ENCODE measurements at regions not wholly inside any gene's neighbourhood (a gene's known extent, or its start where the extent isn't known, plus 50 kb on each side); places are given as distances from the start of the nearest gene placed in this dataset.
A peak's percentile ranks its signal among the peaks of the same experiment; 100 is the strongest.

- no peak for DNase-seq (ENCODE audit: low read depth in 1 of 2, low spot score in 1 of 2)
- TF ChIP-seq JUND (IDR thresholded peaks at IDR 0.05; ENCODE audit: low read depth) = no peak
- in situ Hi-C loops (cut with HindIII; ENCODE audit: low pct_unique_long_range_greater_than_20kb, low sequenced_read_pairs) = no loop called here
Measured at GRCh38 chr22:47457509-47458300, 695.3 kb downstream of the TBC1D22A start.

DNA sequence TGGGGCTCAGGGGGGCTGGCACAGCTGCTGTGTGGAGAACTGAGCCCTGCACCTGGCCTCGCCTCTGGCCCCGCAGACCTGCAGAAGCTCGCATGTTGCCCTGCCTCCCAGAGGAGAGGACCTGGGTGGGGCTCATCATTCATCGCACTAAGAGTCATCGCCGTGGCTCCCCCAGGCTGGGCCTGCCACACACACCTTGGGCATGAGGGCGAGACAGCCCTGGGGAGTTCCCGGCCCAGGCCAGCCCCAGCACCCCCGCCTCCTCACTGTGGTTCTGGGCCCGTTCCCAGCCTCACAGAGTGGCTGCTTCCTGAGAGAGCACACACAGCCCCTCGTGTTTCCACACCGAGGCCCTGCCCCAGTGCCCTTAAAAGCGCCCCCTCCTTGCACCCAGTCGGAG is 694.6 kb downstream of the TBC1D22A start:
- in situ Hi-C loops (cut with HindIII; ENCODE audit: low pct_unique_long_range_greater_than_20kb, low sequenced_read_pairs) = no loop called here
- no peak for TF ChIP-seq JUND (IDR thresholded peaks at IDR 0.05; ENCODE audit: low read depth)
- DNase-seq (ENCODE audit: low read depth in 1 of 2, low spot score in 1 of 2) = no peak

GRCh38 chr22:47456031-47456430 is 693.6 kb downstream of the TBC1D22A start:
- TF ChIP-seq JUND (IDR thresholded peaks at IDR 0.05; ENCODE audit: low read depth) = no peak
- no peak for DNase-seq (ENCODE audit: low read depth in 1 of 2, low spot score in 1 of 2)
- in situ Hi-C loops (cut with HindIII; ENCODE audit: low pct_unique_long_range_greater_than_20kb, low sequenced_read_pairs) = no loop called here

GRCh38 chr22:47453049-47453448 is 690.6 kb downstream of the TBC1D22A start:
- DNase-seq (ENCODE audit: low read depth in 1 of 2, low spot score in 1 of 2) = no peak
- in situ Hi-C loops (cut with HindIII; ENCODE audit: low pct_unique_long_range_greater_than_20kb, low sequenced_read_pairs) = no loop called here
- no peak for TF ChIP-seq JUND (IDR thresholded peaks at IDR 0.05; ENCODE audit: low read depth)

DNA sequence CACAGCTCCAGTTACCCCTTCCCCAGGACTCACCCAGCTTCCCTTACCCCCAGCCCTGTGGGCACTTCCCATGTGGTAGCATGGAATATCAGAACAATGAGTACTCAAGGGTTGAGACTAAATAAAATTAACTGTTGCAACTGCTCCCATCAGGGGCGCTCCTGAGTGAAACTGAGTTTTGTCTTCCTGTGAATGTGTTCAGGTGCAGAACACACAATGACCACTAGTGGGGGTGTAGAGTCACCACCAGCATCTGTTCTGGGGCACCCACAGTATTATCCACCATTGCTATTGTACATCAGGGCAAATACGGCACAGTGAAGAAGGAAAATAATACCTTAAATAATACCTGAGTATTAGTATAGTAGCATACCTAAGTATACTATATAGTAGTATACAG is 689.7 kb downstream of the TBC1D22A start:
- peak; percentile 15 to 45 for DNase-seq (ENCODE audit: low read depth in 1 of 2, low spot score in 1 of 2)
- in situ Hi-C loops (cut with HindIII; ENCODE audit: low pct_unique_long_range_greater_than_20kb, low sequenced_read_pairs) = no loop called here
- TF ChIP-seq JUND (IDR thresholded peaks at IDR 0.05; ENCODE audit: low read depth) = no peak

- TF ChIP-seq JUND (IDR thresholded peaks at IDR 0.05; ENCODE audit: low read depth) = no peak
- in situ Hi-C loops (cut with HindIII; ENCODE audit: low pct_unique_long_range_greater_than_20kb, low sequenced_read_pairs) = no loop called here
- no peak for DNase-seq (ENCODE audit: low read depth in 1 of 2, low spot score in 1 of 2)
Measured at GRCh38 chr22:47450876-47451475, 688.5 kb downstream of the TBC1D22A start.

DNA sequence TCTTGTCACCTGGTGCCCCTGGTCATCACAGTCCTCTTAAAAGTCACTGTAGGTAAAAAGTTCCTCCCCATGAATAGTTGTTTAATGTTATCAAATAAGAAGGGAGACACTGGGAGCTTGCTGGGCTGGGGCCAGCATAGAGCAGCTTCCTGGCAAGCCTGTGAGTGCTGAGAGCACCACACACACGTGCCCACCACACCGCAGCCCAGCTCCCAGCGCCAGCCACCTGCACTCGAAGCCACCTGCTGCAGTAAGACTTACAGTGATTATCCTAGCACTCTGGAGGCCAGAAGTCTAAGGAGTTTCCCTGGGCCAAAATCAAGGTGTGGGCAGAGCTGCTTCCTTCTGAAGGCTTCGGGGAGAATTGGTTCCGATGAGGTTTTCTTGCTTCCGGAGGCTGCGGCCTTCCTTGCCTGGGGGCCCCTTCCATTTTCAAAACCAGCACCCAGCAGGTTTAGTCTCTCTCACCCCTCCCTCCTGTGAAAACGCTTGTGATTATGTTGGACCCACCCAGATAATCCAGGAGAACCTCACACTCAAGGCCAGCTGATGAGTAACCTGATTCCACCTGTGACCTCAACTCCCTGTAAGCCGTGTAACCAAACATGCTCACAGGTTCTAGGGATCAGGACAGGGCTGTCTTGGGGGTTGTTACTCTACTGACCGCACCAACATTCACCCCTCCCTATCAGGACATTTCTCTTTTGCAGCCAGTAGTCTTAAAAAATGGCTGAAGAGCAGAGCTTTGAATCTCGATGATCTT is 687.2 kb downstream of the TBC1D22A start:
- DNase-seq (ENCODE audit: low read depth in 1 of 2, low spot score in 1 of 2) = no peak
- TF ChIP-seq JUND (IDR thresholded peaks at IDR 0.05; ENCODE audit: low read depth) = no peak
- in situ Hi-C loops (cut with HindIII; ENCODE audit: low pct_unique_long_range_greater_than_20kb, low sequenced_read_pairs) = no loop called here

DNA sequence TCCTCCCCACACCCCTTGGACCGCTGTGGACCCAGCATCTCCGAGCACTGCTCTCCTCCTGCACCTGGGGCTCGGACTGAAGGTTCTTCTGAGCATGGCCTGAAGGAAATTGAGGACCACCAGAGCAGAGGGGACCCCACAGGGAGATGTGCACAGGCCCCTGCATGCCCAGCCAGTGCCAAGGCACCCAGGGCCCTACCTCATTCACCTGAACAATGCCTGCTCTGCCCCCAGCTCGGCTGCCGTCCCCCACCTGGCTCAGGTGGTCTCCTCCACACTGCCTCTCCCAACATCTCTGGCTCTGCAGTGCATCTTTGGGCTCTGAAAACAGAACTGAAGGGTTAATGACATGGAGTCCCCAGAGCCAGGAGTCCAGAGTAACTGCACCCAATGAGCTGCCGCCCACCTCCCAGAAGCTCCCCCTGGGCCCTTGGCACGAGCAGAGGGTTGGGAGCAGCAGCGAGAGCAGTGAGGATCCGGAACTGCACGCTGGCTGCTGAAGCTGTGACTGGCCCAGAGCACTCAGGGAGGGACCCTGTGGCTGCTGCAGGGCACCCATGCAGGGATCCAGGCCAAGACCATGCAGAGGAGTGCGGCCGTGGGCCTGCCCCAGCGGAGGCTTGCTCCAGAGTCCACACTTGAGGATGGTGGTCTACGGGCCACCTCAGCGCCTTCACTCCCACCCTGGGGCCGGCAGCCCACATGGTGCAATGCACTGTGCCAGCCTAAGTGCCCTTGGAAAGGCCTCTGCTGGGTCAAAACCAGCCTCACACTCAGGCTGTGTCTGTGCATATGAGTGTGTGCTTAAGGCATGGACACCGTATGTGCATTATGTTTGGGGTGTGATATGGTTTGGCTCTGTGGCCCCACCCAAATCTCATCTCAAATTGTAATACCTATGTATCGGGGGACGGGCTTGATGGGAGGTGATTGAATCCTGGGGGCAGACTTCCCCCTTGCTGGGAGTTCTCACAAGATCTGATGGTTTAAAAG is 686.1 kb downstream of the TBC1D22A start:
- TF ChIP-seq JUND (IDR thresholded peaks at IDR 0.05; ENCODE audit: low read depth) = no peak
- in situ Hi-C loops (cut with HindIII; ENCODE audit: low pct_unique_long_range_greater_than_20kb, low sequenced_read_pairs) = no loop called here
- no peak for DNase-seq (ENCODE audit: low read depth in 1 of 2, low spot score in 1 of 2)

GRCh38 chr22:47446821-47447810 is 684.7 kb downstream of the TBC1D22A start:
- in situ Hi-C loops (cut with HindIII; ENCODE audit: low pct_unique_long_range_greater_than_20kb, low sequenced_read_pairs) = no loop called here
- TF ChIP-seq JUND (IDR thresholded peaks at IDR 0.05; ENCODE audit: low read depth) = no peak
- no peak for DNase-seq (ENCODE audit: low read depth in 1 of 2, low spot score in 1 of 2)

GRCh38 chr22:47446331-47446730 is 683.9 kb downstream of the TBC1D22A start:
- in situ Hi-C loops (cut with HindIII; ENCODE audit: low pct_unique_long_range_greater_than_20kb, low sequenced_read_pairs) = no loop called here
- DNase-seq (ENCODE audit: low read depth in 1 of 2, low spot score in 1 of 2) = no peak
- no peak for TF ChIP-seq JUND (IDR thresholded peaks at IDR 0.05; ENCODE audit: low read depth)

- DNase-seq (ENCODE audit: low read depth in 1 of 2, low spot score in 1 of 2) = no peak
- TF ChIP-seq JUND (IDR thresholded peaks at IDR 0.05; ENCODE audit: low read depth) = no peak
- in situ Hi-C loops (cut with HindIII; ENCODE audit: low pct_unique_long_range_greater_than_20kb, low sequenced_read_pairs) = no loop called here
Measured at GRCh38 chr22:47445716-47446290, 683.4 kb downstream of the TBC1D22A start.
